Kidney glomerular epithelial cell (primary cell): ENCODE measurements at regions not wholly inside any gene's neighbourhood (a gene's known extent, or its start where the extent isn't known, plus 50 kb on each side); places are given as distances from the start of the nearest gene placed in this dataset.

Experiments used
- DNase-seq: peaks from one replicate; lab custom pipeline; 2025; lab: John Stamatoyannopoulos, UW

GRCh38 chr11:131121426-131122333 lies 205.4 kb upstream of the SNX19 start:
- no peak for DNase-seq

- DNase-seq: no peak
Observed at GRCh38 chr11:131122448-131122847, 206.2 kb upstream of the SNX19 start.

- DNase-seq: no peak
Observed at GRCh38 chr11:131129474-131129873, 213.2 kb upstream of the SNX19 start.

GRCh38 chr11:131135611-131136010 lies 219.3 kb upstream of the SNX19 start:
- DNase-seq: no peak

- DNase-seq: no peak
Observed at GRCh38 chr11:131136486-131136885, 220.2 kb upstream of the SNX19 start.

GRCh38 chr11:131137046-131137445 lies 220.8 kb upstream of the SNX19 start:
- DNase-seq: no peak

- DNase-seq: no peak
Observed at GRCh38 chr11:131138731-131139130, 222.5 kb upstream of the SNX19 start.

- DNase-seq: no peak
Observed at GRCh38 chr11:131145791-131146190, 224.6 kb upstream of the NTM start.

- no peak for DNase-seq
Observed at GRCh38 chr11:131146827-131147490, 223.5 kb upstream of the NTM start.

GRCh38 chr11:131154351-131154750 lies 216.1 kb upstream of the NTM start:
- no peak for DNase-seq

GRCh38 chr11:131157678-131158077 lies 212.7 kb upstream of the NTM start:
- DNase-seq: no peak

- DNase-seq: no peak
Observed at GRCh38 chr11:131160846-131161245, 209.6 kb upstream of the NTM start.

- no peak for DNase-seq
Observed at GRCh38 chr11:131163613-131164012, 206.8 kb upstream of the NTM start.

- no peak for DNase-seq
Observed at GRCh38 chr11:131165036-131165435, 205.4 kb upstream of the NTM start.

- no peak for DNase-seq
Observed at GRCh38 chr11:131168839-131169713, 201.3 kb upstream of the NTM start.

- DNase-seq: no peak
Observed at GRCh38 chr11:131172011-131172410, 198.4 kb upstream of the NTM start.

GRCh38 chr11:131178020-131178419 lies 192.4 kb upstream of the NTM start:
- DNase-seq: no peak

- DNase-seq: no peak
Observed at GRCh38 chr11:131178596-131178995, 191.8 kb upstream of the NTM start.

GRCh38 chr11:131179836-131180235 lies 190.6 kb upstream of the NTM start:
- no peak for DNase-seq

GRCh38 chr11:131185915-131186314 lies 184.5 kb upstream of the NTM start:
- DNase-seq: no peak

GRCh38 chr11:131186629-131187101 lies 183.8 kb upstream of the NTM start:
- DNase-seq: no peak

- no peak for DNase-seq
Observed at GRCh38 chr11:131190446-131190845, 180.0 kb upstream of the NTM start.
